Suprapubic skin (tissue), 4 donors: ENCODE measurements at regions not wholly inside any gene's neighbourhood (a gene's known extent, or its start where the extent isn't known, plus 50 kb on each side); places are given as distances from the start of the nearest gene placed in this dataset.

ENCODE experiments used
- DNase-seq, 2 donors: peaks; one replicate each; pipeline ENCODE4 v3.0.0-alpha.2; 2019; ENCODE audit warnings: low spot score in 2 of 2
- H3K27ac ChIP-seq: fragments of 200-600 bp; sonication (generic); one replicate; pipeline ENCODE4 v1.5.1; 2019
- H3K27me3 ChIP-seq: fragments of 200-600 bp; sonication (generic); one replicate; pipeline ENCODE4 v1.5.1; 2019
- H3K36me3 ChIP-seq: fragments of 200-600 bp; sonication (generic); one replicate; pipeline ENCODE4 v1.5.1; 2019
- H3K4me1 ChIP-seq: fragments of 200-600 bp; sonication (generic); one replicate; pipeline ENCODE4 v1.5.1; 2019
- H3K4me3 ChIP-seq: fragments of 200-600 bp; sonication (generic); one replicate; pipeline ENCODE4 v1.5.1; 2019; ENCODE audit warnings: mild to moderate bottlenecking
- H3K9me3 ChIP-seq: fragments of 200-600 bp; sonication (generic); one replicate; pipeline ENCODE4 v1.5.1; 2019
- CTCF ChIP-seq, 2 donors: fragments of 200-600 bp in 1 of 2; fragments of 450-650 bp in 1 of 2; sonication (generic) in 1 of 2; IDR thresholded peaks; one replicate each; pipeline ENCODE4 v1.5.1; 2016 to 2019; ENCODE audit warnings: antibody characterized with exemption in 2 of 2, mild to moderate bottlenecking in 1 of 2, moderate library complexity in 1 of 2
- EP300 ChIP-seq: sonication (generic); formaldehyde crosslinking; IDR thresholded peaks from one replicate; pipeline ENCODE4 v1.6.1; 2017; ENCODE audit warnings: antibody characterized with exemption
- POLR2A ChIP-seq, 2 donors: fragments of 450-650 bp; IDR thresholded peaks; one replicate each; pipeline ENCODE4 v1.6.1; 2017; ENCODE audit warnings: antibody characterized with exemption in 2 of 2, mild to moderate bottlenecking in 2 of 2, moderate library complexity in 2 of 2
- POLR2AphosphoS5 ChIP-seq, 3 donors: sonication (generic); formaldehyde crosslinking; IDR thresholded peaks; one replicate each; pipeline ENCODE4 v1.6.1; 2017; ENCODE audit warnings: antibody characterized with exemption in 3 of 3
- WGBS: methylation state at CpG from one replicate; pipeline ENCODE4 v1.1.5; 2018; 5-methylcytosine and 5-hydroxymethylcytosine counted together

- no peaks in the 10 kb centered on the region for H3K4me1 ChIP-seq
- H3K27ac ChIP-seq = no peak overlapping the region
- whole genome bisulfite sequencing = 65% methylated on average over 2 of the region's 2 CpGs
- no peak overlapping the region for H3K4me3 ChIP-seq
- H3K36me3 ChIP-seq = no peaks in the 10 kb centered on the region
- no peaks in the 10 kb centered on the region for H3K9me3 ChIP-seq
- TF ChIP-seq EP300 (no peak), POLR2A (IDR thresholded peaks at IDR 0.05) (no peak), POLR2AphosphoS5 (IDR thresholded peaks at IDR 0.05) (no peak), CTCF (IDR thresholded peaks at IDR 0.05) (no peak)
- H3K27me3 ChIP-seq = no peaks in the 10 kb centered on the region
- DNase-seq = no peak
Observed at GRCh38 chr12:11978726-11979384, 91.9 kb upstream of the BCL2L14 start.

GRCh38 chr12:11980115-11980514 lies 90.6 kb upstream of the BCL2L14 start:
- Histone ChIP-seq H3K4me3 (no peak overlapping the region), H3K9me3 (no peaks in the 10 kb centered on the region), H3K27me3 (no peaks in the 10 kb centered on the region), H3K36me3 (no peaks in the 10 kb centered on the region), H3K27ac (no peak overlapping the region), H3K4me1 (no peaks in the 10 kb centered on the region)
- WGBS = 91% methylated on average over 2 of the region's 2 CpGs
- TF ChIP-seq CTCF (IDR thresholded peaks at IDR 0.05) (no peak), POLR2A (IDR thresholded peaks at IDR 0.05) (no peak), EP300 (no peak), POLR2AphosphoS5 (IDR thresholded peaks at IDR 0.05) (no peak)
- DNase-seq = no peak

GRCh38 chr12:11981121-11981733 lies 89.5 kb upstream of the BCL2L14 start:
- Histone ChIP-seq H3K36me3 (no peaks in the 10 kb centered on the region), H3K27ac (no peak overlapping the region), H3K4me3 (no peak overlapping the region), H3K27me3 (no peaks in the 10 kb centered on the region), H3K9me3 (no peaks in the 10 kb centered on the region), H3K4me1 (no peaks in the 10 kb centered on the region)
- whole genome bisulfite sequencing = 47% methylated on average over 7 of the region's 7 CpGs
- TF ChIP-seq POLR2A (IDR thresholded peaks at IDR 0.05) = no peak
- no peak for TF ChIP-seq CTCF (IDR thresholded peaks at IDR 0.05)
- TF ChIP-seq EP300 = no peak
- no peak for TF ChIP-seq POLR2AphosphoS5 (IDR thresholded peaks at IDR 0.05)
- DNase-seq = no peak

GRCh38 chr12:11984417-11984816 lies 86.3 kb upstream of the BCL2L14 start:
- Histone ChIP-seq H3K36me3 (no peaks in the 10 kb centered on the region), H3K4me3 (no peak overlapping the region), H3K27me3 (no peaks in the 10 kb centered on the region), H3K4me1 (no peaks in the 10 kb centered on the region), H3K27ac (no peak overlapping the region), H3K9me3 (no peaks in the 10 kb centered on the region)
- 84% methylated on average over 3 of the region's 3 CpGs for WGBS
- no peak for DNase-seq
- TF ChIP-seq EP300 (no peak), POLR2AphosphoS5 (IDR thresholded peaks at IDR 0.05) (no peak), POLR2A (IDR thresholded peaks at IDR 0.05) (no peak), CTCF (IDR thresholded peaks at IDR 0.05) (no peak)

GRCh38 chr12:11986165-11986564 lies 84.6 kb upstream of the BCL2L14 start:
- Histone ChIP-seq H3K27ac (no peak overlapping the region), H3K36me3 (no peaks in the 10 kb centered on the region), H3K27me3 (no peaks in the 10 kb centered on the region), H3K4me1 (no peaks in the 10 kb centered on the region), H3K9me3 (no peaks in the 10 kb centered on the region), H3K4me3 (no peak overlapping the region)
- no peak for TF ChIP-seq POLR2A (IDR thresholded peaks at IDR 0.05)
- 89% methylated on average over 5 of the region's 5 CpGs for WGBS
- no peak for DNase-seq
